ENCODE measurements at regions not wholly inside any gene's neighbourhood (a gene's known extent, or its start where the extent isn't known, plus 50 kb on each side); places are given as distances from the start of the nearest gene placed in this dataset.
A peak's percentile ranks its signal among the peaks of the same experiment; 100 is the strongest.

DNA sequence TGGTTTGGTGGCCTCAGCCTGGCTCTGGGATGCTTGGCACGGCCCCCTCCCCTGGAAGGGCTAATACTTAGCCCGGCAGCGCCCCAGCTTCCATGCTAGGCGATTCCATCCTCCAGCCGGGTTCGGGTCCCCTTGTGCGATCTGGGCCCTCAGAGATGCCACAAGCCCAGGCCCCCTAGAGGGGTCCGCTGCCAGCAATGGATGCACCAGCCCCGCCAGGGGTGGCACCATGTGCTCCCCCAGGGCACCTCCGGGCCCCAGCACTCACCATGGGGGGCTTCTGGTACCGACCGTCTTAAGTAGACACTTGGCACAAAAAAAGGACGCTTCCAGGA lies 125.7 kb upstream of the KCTD7 start:
- peak; percentile 52 for DNase-seq
- Histone ChIP-seq H3K4me1 (peaks cover 0 to 14% (median 8%) of the 10 kb centered on the region in 4 donors), H3K27ac (no peak overlapping the region), H3K27me3 (peaks cover 4 to 42% (median 12%) of the 10 kb centered on the region in 3 donors), H3K36me3 (no peaks in the 10 kb centered on the region), H3K4me3 (no peak overlapping the region), H3K9me3 (no peaks in the 10 kb centered on the region)
- intact Hi-C loops (cut with DNase I), result no loop called here
- 82 to 85% methylated on average over 13 of the region's 13 CpGs for WGBS, 2 donors
- TF ChIP-seq, protein P1, sequence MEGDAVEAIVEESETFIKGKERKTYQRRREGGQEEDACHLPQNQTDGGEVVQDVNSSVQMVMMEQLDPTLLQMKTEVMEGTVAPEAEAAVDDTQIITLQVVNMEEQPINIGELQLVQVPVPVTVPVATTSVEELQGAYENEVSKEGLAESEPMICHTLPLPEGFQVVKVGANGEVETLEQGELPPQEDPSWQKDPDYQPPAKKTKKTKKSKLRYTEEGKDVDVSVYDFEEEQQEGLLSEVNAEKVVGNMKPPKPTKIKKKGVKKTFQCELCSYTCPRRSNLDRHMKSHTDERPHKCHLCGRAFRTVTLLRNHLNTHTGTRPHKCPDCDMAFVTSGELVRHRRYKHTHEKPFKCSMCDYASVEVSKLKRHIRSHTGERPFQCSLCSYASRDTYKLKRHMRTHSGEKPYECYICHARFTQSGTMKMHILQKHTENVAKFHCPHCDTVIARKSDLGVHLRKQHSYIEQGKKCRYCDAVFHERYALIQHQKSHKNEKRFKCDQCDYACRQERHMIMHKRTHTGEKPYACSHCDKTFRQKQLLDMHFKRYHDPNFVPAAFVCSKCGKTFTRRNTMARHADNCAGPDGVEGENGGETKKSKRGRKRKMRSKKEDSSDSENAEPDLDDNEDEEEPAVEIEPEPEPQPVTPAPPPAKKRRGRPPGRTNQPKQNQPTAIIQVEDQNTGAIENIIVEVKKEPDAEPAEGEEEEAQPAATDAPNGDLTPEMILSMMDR (IDR thresholded peaks at IDR 0.05), result no peak
- TF ChIP-seq POLR2A (IDR thresholded peaks at IDR 0.05) (no peak), POLR2AphosphoS5 (IDR thresholded peaks at IDR 0.05) (no peak), EP300 (IDR thresholded peaks at IDR 0.05) (no peak)

DNA sequence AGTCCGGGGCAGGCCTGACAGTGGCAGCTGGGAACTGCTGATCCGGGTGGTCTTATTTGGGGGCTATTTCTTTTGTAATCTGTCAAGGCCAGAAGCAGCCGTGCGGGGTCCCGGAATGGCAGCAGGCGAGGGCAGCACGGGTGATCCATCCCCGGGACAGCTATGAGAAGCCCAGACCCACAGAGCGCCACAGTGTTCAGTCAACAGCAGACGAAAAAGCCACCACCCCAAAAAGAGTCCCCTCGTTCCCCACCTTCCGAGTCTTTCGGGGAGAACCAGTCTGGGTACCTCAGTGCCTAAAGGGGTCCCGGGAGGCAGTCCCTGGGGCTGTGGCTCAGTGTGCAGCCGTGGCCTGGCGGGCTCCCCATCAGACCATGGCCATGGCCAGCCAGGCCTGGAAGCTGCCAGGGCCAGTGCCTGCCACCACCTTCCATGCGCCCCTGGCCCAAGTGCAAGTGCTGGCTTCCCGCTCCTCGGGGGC lies 125.1 kb upstream of the KCTD7 start:
- Histone ChIP-seq H3K9me3 (no peaks in the 10 kb centered on the region), H3K36me3 (no peaks in the 10 kb centered on the region), H3K4me1 (peaks cover 0 to 14% (median 8%) of the 10 kb centered on the region in 4 donors), H3K27me3 (peaks cover 4 to 46% (median 12%) of the 10 kb centered on the region in 3 donors), H3K4me3 (no peak overlapping the region), H3K27ac (no peak overlapping the region)
- peak; percentile 57 for DNase-seq
- intact Hi-C loops (cut with DNase I), result no loop called here
- 83 to 86% methylated on average over 19 of the region's 19 CpGs for WGBS, 2 donors
- TF ChIP-seq EP300 (IDR thresholded peaks at IDR 0.05) (no peak), POLR2AphosphoS5 (IDR thresholded peaks at IDR 0.05) (no peak), POLR2A (IDR thresholded peaks at IDR 0.05) (no peak)
- TF ChIP-seq, protein P1 (IDR thresholded peaks at IDR 0.05), result no peak

DNA sequence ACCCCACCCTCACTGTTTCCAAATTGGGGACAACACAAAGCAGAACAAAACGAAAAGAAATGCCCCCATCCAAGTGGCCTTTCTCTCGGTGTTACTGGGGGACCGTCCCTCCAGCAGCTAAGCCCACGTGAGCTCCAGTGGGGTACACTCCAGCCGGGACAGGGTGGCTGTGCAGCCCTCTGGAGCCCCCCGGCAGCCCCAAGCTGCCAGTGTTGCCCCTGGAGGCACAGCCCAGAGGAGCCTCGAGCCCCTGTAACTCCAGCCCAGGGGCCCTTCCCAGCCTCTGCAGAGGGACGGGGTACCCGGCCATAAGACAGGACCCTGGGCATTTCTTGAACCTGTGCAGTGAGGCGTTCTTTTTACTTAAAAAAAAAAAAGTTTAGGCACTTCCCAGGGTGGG lies 124.5 kb upstream of the KCTD7 start:
- H3K4me1 ChIP-seq, result peaks cover 0 to 14% (median 8%) of the 10 kb centered on the region in 4 donors
- DNase-seq, result peak; percentile 46
- H3K9me3 ChIP-seq, result no peaks in the 10 kb centered on the region
- H3K4me3 ChIP-seq, result no peak overlapping the region
- TF ChIP-seq, protein P1 (IDR thresholded peaks at IDR 0.05), result no peak
- TF ChIP-seq POLR2AphosphoS5 (IDR thresholded peaks at IDR 0.05), result no peak
- no peak for TF ChIP-seq EP300 (IDR thresholded peaks at IDR 0.05)
- no peak for TF ChIP-seq POLR2A (IDR thresholded peaks at IDR 0.05)
- no peak overlapping the region for H3K27ac ChIP-seq
- H3K27me3 ChIP-seq, result peaks cover 4 to 48% (median 12%) of the 10 kb centered on the region in 3 donors
- no peaks in the 10 kb centered on the region for H3K36me3 ChIP-seq
- 79 to 84% methylated on average over 10 of the region's 10 CpGs for WGBS, 2 donors
- intact Hi-C loops (cut with DNase I), result no loop called here

DNA sequence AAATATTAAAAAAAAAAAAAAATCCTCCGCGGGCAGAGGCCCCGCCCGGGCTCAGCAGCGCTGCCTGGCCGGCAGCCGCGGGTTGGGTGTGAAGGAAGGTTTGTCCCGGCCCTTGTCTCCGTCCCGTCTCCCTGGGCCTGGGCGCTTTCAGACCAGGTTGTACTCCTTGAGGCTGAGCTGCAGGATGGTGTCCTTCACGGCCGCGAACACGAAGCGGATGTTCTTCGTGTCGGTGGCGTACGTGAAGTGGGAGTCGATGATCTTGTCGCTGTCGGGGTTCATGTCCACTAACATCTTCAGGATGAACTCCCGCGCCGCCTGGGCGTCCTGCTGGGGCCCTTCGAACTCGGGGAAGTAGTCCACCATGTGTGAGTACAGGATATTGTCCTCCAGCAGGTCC lies 123.7 kb upstream of the KCTD7 start:
- peak; percentile 55 for DNase-seq
- no peaks in the 10 kb centered on the region for H3K36me3 ChIP-seq
- H3K27me3 ChIP-seq, result peaks cover 4 to 48% (median 12%) of the 10 kb centered on the region in 3 donors
- no peak overlapping the region for H3K4me3 ChIP-seq
- 90 to 96% methylated on average over 30 of the region's 30 CpGs for WGBS, 2 donors
- H3K9me3 ChIP-seq, result no peaks in the 10 kb centered on the region
- peaks cover 0 to 14% (median 8%) of the 10 kb centered on the region in 4 donors for H3K4me1 ChIP-seq
- no peak overlapping the region for H3K27ac ChIP-seq
- intact Hi-C loops (cut with DNase I), result no loop called here
- TF ChIP-seq POLR2AphosphoS5 (IDR thresholded peaks at IDR 0.05) (no peak), POLR2A (IDR thresholded peaks at IDR 0.05) (no peak), EP300 (IDR thresholded peaks at IDR 0.05) (no peak)
- TF ChIP-seq, protein P1 (IDR thresholded peaks at IDR 0.05), result no peak
